Kidney (tissue), 13 donors: ENCODE measurements at regions not wholly inside any gene's neighbourhood (a gene's known extent, or its start where the extent isn't known, plus 50 kb on each side); places are given as distances from the start of the nearest gene placed in this dataset.

Experiments
- DNase-seq, 5 donors: peaks; one replicate each; pipeline ENCODE4 v3.0.0-alpha.2; 2013 to 2020
- FAIRE-seq: peaks from 2 replicates; lab custom pipeline; 2012; peaks lifted over from hg19 to GRCh38; lab: Jason Lieb, UNC
- H3K27ac ChIP-seq, 2 donors: one replicate each; pipeline ENCODE4 v1.7.0; 2013; ENCODE audit warnings: low read depth in 2 of 2, low read length in 2 of 2, inconsistent platforms in 1 of 2
- H3K27me3 ChIP-seq: one replicate; pipeline ENCODE4 v1.7.1; 2013; ENCODE audit warnings: low read length, inconsistent platforms; ENCODE audit not compliant: control insufficient read depth, insufficient read depth
- H3K36me3 ChIP-seq, 3 donors: one replicate each; pipeline versions ENCODE4 v1.7.0 to v1.7.1; 2013; ENCODE audit warnings: low read length in 3 of 3, control low read depth in 1 of 3, inconsistent platforms in 1 of 3; ENCODE audit not compliant: insufficient read depth in 3 of 3, control insufficient read depth in 2 of 3
- H3K4me1 ChIP-seq, 3 donors: one replicate each; pipeline versions ENCODE4 v1.7.0 to v1.7.1; 2013; ENCODE audit warnings: low read length in 3 of 3, inconsistent platforms in 1 of 3, low read depth in 1 of 3; ENCODE audit not compliant: control insufficient read depth in 2 of 3, insufficient read depth in 2 of 3
- H3K4me3 ChIP-seq, 3 donors: one replicate each; pipeline versions ENCODE4 v1.7.0 to v1.8.1; 2013; ENCODE audit warnings: low read length in 3 of 3, control low read depth in 1 of 3, inconsistent platforms in 1 of 3
- H3K9ac ChIP-seq, 3 donors: one replicate each; pipeline versions ENCODE4 v1.7.0 to v1.7.1; 2013; ENCODE audit warnings: low read length in 3 of 3, control low read depth in 1 of 3, inconsistent platforms in 1 of 3
- H3K9me3 ChIP-seq, 3 donors: one replicate each; pipeline versions ENCODE4 v1.7.0 to v1.7.1; 2013; ENCODE audit warnings: low read length in 3 of 3, control low read depth in 1 of 3, inconsistent platforms in 1 of 3; ENCODE audit not compliant: control insufficient read depth in 2 of 3, insufficient read depth in 1 of 3
- CTCF ChIP-seq: IDR thresholded peaks from 3 replicates; pipeline ENCODE4 v1.5.1; 2012; ENCODE audit warnings: mild to moderate bottlenecking, moderate library complexity, borderline replicate concordance; ENCODE audit not compliant: insufficient read depth; ENCODE audit errors: extremely low read depth
- intact Hi-C: fragments of 100-400 bp; cut with DNase I; formaldehyde crosslinking; loops from one replicate; pipeline ENCODE4 v1.11.1; 2022
- donor health status: control.
- donor health status: control.
- donor health status: control.
- donor health status: control.
- donor health status: control.
- donor health status: DM: yes; HTN: yes; CAD: no.
- donor health status: Normal renal cell carcinoma (clear cell type).

- intact Hi-C loops: no loop called here
- DNase-seq (no peak), FAIRE-seq (no peak)
- H3K4me1 ChIP-seq: no peaks in the 10 kb centered on the region
- no peaks in the 10 kb centered on the region for H3K36me3 ChIP-seq
- H3K4me3 ChIP-seq: no peak overlapping the region
- no peak for TF ChIP-seq CTCF
- H3K27me3 ChIP-seq: no peaks in the 10 kb centered on the region
- H3K9ac ChIP-seq: no peak overlapping the region
- no peak overlapping the region for H3K27ac ChIP-seq
- H3K9me3 ChIP-seq: no peaks in the 10 kb centered on the region
Measured at GRCh38 chr2:64762301-64762997, 108.7 kb upstream of the SERTAD2 start.

- no peak overlapping the region for H3K9ac ChIP-seq
- no peaks in the 10 kb centered on the region for H3K36me3 ChIP-seq
- H3K9me3 ChIP-seq: no peaks in the 10 kb centered on the region
- TF ChIP-seq CTCF: no peak
- H3K27ac ChIP-seq: no peak overlapping the region
- no peaks in the 10 kb centered on the region for H3K4me1 ChIP-seq
- no peak for FAIRE-seq
- no peak overlapping the region for H3K4me3 ChIP-seq
- intact Hi-C loops: no loop called here
- H3K27me3 ChIP-seq: no peaks in the 10 kb centered on the region
- DNase-seq: no peak
Measured at GRCh38 chr2:64763126-64763525, 109.4 kb upstream of the SERTAD2 start.

- no peak for FAIRE-seq
- H3K36me3 ChIP-seq: no peaks in the 10 kb centered on the region
- H3K27ac ChIP-seq: no peak overlapping the region
- no peaks in the 10 kb centered on the region for H3K9me3 ChIP-seq
- no peak for DNase-seq
- H3K27me3 ChIP-seq: no peaks in the 10 kb centered on the region
- intact Hi-C loops: no loop called here
- H3K4me1 ChIP-seq: no peaks in the 10 kb centered on the region
- H3K4me3 ChIP-seq: no peak overlapping the region
- no peak for TF ChIP-seq CTCF
- H3K9ac ChIP-seq: no peak overlapping the region
Measured at GRCh38 chr2:64765160-64765805, 111.6 kb upstream of the SERTAD2 start.
